HG03045 (cell line): ENCODE measurements at regions not wholly inside any gene's neighbourhood (a gene's known extent, or its start where the extent isn't known, plus 50 kb on each side); places are given as distances from the start of the nearest gene placed in this dataset.
"Not testable (repeated sequence)": the region's sequence is repeated elsewhere in the genome, so short reads cannot be mapped to it uniquely, and the experiment has no call there.

ENCODE experiments used
- ATAC-seq: cut with Tn5 transposase; IDR thresholded peaks from one replicate; pipeline ENCODE4 v1.9.1; 2021; ENCODE audit warnings: mild to moderate bottlenecking, moderate library complexity; ENCODE audit not compliant: unreplicated experiment

- ATAC-seq, result peak; percentile 69
Measured at GRCh38 chr11:22920939-22921565, 60.8 kb upstream of the CCDC179 start.

GRCh38 chr11:22922672-22923071 is 62.4 kb upstream of the CCDC179 start:
- no peak for ATAC-seq

- ATAC-seq, result no peak
Measured at GRCh38 chr11:22923561-22923960, 63.3 kb upstream of the CCDC179 start.

GRCh38 chr11:22926341-22926740 is 66.1 kb upstream of the CCDC179 start:
- no peak for ATAC-seq

- no peak for ATAC-seq
Measured at GRCh38 chr11:22927793-22928192, 67.5 kb upstream of the CCDC179 start.

GRCh38 chr11:22928207-22928917 is 68.1 kb upstream of the CCDC179 start:
- no peak for ATAC-seq

- peak; percentile 85 for ATAC-seq
Measured at GRCh38 chr11:22930816-22931594, 70.7 kb upstream of the CCDC179 start.

- no peak for ATAC-seq
Measured at GRCh38 chr11:22938691-22939090, 78.4 kb upstream of the CCDC179 start.

- not testable (repeated sequence) for ATAC-seq
Measured at GRCh38 chr11:22941544-22941943, 81.3 kb upstream of the CCDC179 start.

GRCh38 chr11:22957786-22958185 is 97.5 kb upstream of the CCDC179 start:
- ATAC-seq, result no peak

- ATAC-seq, result no peak
Measured at GRCh38 chr11:22974251-22974650, 114.0 kb upstream of the CCDC179 start.

GRCh38 chr11:22976146-22976545 is 115.9 kb upstream of the CCDC179 start:
- ATAC-seq, result no peak

- ATAC-seq, result no peak
Measured at GRCh38 chr11:22982903-22983302, 122.6 kb upstream of the CCDC179 start.

- no peak for ATAC-seq
Measured at GRCh38 chr11:22984045-22984444, 123.8 kb upstream of the CCDC179 start.

GRCh38 chr11:22989371-22989770 is 129.1 kb upstream of the CCDC179 start:
- ATAC-seq, result no peak

GRCh38 chr11:22991196-22991595 is 130.9 kb upstream of the CCDC179 start:
- ATAC-seq, result no peak

- no peak for ATAC-seq
Measured at GRCh38 chr11:23006730-23007129, 146.5 kb upstream of the CCDC179 start.

GRCh38 chr11:23010790-23011335 is 150.6 kb upstream of the CCDC179 start:
- no peak for ATAC-seq

- no peak for ATAC-seq
Measured at GRCh38 chr11:23012930-23013329, 152.7 kb upstream of the CCDC179 start.

- no peak for ATAC-seq
Measured at GRCh38 chr11:23013509-23013908, 153.2 kb upstream of the CCDC179 start.

GRCh38 chr11:23021287-23021863 is 161.1 kb upstream of the CCDC179 start:
- peak; percentile 42 for ATAC-seq
